ENCODE measurements at regions not wholly inside any gene's neighbourhood (a gene's known extent, or its start where the extent isn't known, plus 50 kb on each side); places are given as distances from the start of the nearest gene placed in this dataset.

- POLR2A ChIA-PET: no interaction called here
- CTCF ChIA-PET: interaction anchor here (0.7 to 1.4 kb wide), 2 partner anchors 9 to 13 kb away, joined by 3 read pairs; no protein-coding TSS in a partner anchor
- no peak for DNase-seq (ENCODE audit: extremely low spot score)
- no peak for TF ChIP-seq CTCF (IDR thresholded peaks at IDR 0.05; ENCODE audit: control extremely low read depth, extremely low read depth, low read depth, missing control alignments)
These were observed 158.1 kb upstream of the SPATS2L start for GRCh38 chr2:200148366-200148765.

- CTCF ChIA-PET: interaction anchor here (1.7 kb wide), 1 partner anchor 20 kb away, joined by 5 read pairs; no protein-coding TSS in a partner anchor
- no peak for TF ChIP-seq CTCF (IDR thresholded peaks at IDR 0.05; ENCODE audit: control extremely low read depth, extremely low read depth, low read depth, missing control alignments)
- no peak for DNase-seq (ENCODE audit: extremely low spot score)
- POLR2A ChIA-PET: no interaction called here
These were observed 155.9 kb upstream of the SPATS2L start for GRCh38 chr2:200150411-200151086.

GRCh38 chr2:200155652-200156051 lies 150.8 kb upstream of the SPATS2L start:
- DNase-seq (ENCODE audit: extremely low spot score): no peak
- ChIA-PET CTCF (interaction anchor here (1.0 to 1.4 kb wide), 2 partner anchors 17 to 65 kb away, joined by 3 to 4 read pairs; no protein-coding TSS in a partner anchor), POLR2A (no interaction called here)
- TF ChIP-seq CTCF (IDR thresholded peaks at IDR 0.05; ENCODE audit: control extremely low read depth, extremely low read depth, low read depth, missing control alignments): no peak

- ChIA-PET POLR2A (no interaction called here), CTCF (no interaction called here)
- no peak for TF ChIP-seq CTCF (IDR thresholded peaks at IDR 0.05; ENCODE audit: control extremely low read depth, extremely low read depth, low read depth, missing control alignments)
- no peak for DNase-seq (ENCODE audit: extremely low spot score)
These were observed 150.2 kb upstream of the SPATS2L start for GRCh38 chr2:200156166-200156835.

GRCh38 chr2:200158647-200159356 lies 147.7 kb upstream of the SPATS2L start:
- DNase-seq (ENCODE audit: extremely low spot score): no peak
- ChIA-PET CTCF (interaction anchor here (1.2 kb wide), 1 partner anchor 9 kb away, joined by 4 read pairs; no protein-coding TSS in a partner anchor), POLR2A (no interaction called here)
- TF ChIP-seq CTCF (IDR thresholded peaks at IDR 0.05; ENCODE audit: control extremely low read depth, extremely low read depth, low read depth, missing control alignments): no peak

GRCh38 chr2:200159357-200159707 lies 147.2 kb upstream of the SPATS2L start:
- POLR2A ChIA-PET: no interaction called here
- TF ChIP-seq CTCF (IDR thresholded peaks at IDR 0.05; ENCODE audit: control extremely low read depth, extremely low read depth, low read depth, missing control alignments): no peak
- CTCF ChIA-PET: interaction anchor here (1.2 kb wide), 1 partner anchor 8 kb away, joined by 4 read pairs; no protein-coding TSS in a partner anchor
- DNase-seq (ENCODE audit: extremely low spot score): no peak

Data from GM10248 (cell line).